GM12865 (cell line): ENCODE measurements at regions not wholly inside any gene's neighbourhood (a gene's known extent, or its start where the extent isn't known, plus 50 kb on each side); places are given as distances from the start of the nearest gene placed in this dataset.
A peak's percentile ranks its signal among the peaks of the same experiment; 100 is the strongest.

Source experiments
- DNase-seq: peaks from one replicate; pipeline ENCODE4 v3.0.0; 2010; ENCODE audit warnings: low read depth
- H3K4me3 ChIP-seq: 2 replicates; pipeline ENCODE4 v1.5.1; 2011; ENCODE audit warnings: mild to moderate bottlenecking, low read depth, low read length, control low read depth
- CTCF ChIP-seq: IDR thresholded peaks from 2 replicates; pipeline ENCODE4 v1.5.1; 2011; ENCODE audit warnings: low read length, control low read depth, low read depth, inconsistent platforms; ENCODE audit not compliant: insufficient read depth; ENCODE audit errors: missing control alignments

GRCh38 chr9:35553670-35554543 is 51.2 kb upstream of the TESK1 start:
- H3K4me3 ChIP-seq = no peak overlapping the region
- peak; percentile 66 for TF ChIP-seq CTCF
- DNase-seq = peak; percentile 52

- H3K4me3 ChIP-seq = no peak overlapping the region
- TF ChIP-seq CTCF = no peak
- DNase-seq = no peak
These were observed 49.8 kb upstream of the TESK1 start for GRCh38 chr9:35555246-35555701.
